ENCODE measurements at regions not wholly inside any gene's neighbourhood (a gene's known extent, or its start where the extent isn't known, plus 50 kb on each side); places are given as distances from the start of the nearest gene placed in this dataset.

DNA sequence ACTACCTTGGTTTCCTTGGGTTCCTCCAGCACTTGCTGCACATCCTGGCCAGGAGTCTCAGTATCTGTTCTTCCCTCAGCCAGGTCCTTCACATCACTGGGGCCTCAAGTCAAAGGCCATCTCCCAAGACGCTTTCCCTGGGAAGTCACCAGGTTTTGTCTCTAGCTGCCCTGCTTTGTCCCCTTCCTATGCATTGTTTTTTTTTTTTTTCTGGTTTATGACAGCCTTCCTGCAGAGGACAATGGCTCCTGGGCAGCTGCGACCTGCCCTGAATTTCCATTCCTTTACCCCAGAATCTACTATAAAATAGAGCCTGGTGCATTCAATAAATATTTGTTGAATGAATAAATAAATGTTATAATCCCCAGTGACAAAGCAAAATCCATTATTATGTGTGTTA is 687.3 kb downstream of the QKI start:
- H2BK12ac ChIP-seq (ENCODE audit: insufficient read length, low read depth, low read length) = no peak overlapping the region
- H3K23me2 ChIP-seq (ENCODE audit: insufficient read length, low read depth, low read length, poor library complexity, severe bottlenecking) = no peaks in the 10 kb centered on the region
- Mint-ChIP-seq H3K9me3 (peaks cover 0 to 3% of the 10 kb centered on the region in 2 experiments; a peak in 3 of 5 replicates), H3K36me3 (ENCODE audit: insufficient read depth in 1 of 3, low read depth in 3 of 3) (peaks cover 0 to 17% (median 0%) of the 10 kb centered on the region in 3 experiments; a peak in 2 of 7 replicates), H3K4me1 (peaks cover 24 to 34% of the 10 kb centered on the region in 2 experiments), H3K27ac (peak overlapping the region in 1 of 3 experiments; percentile 44; a peak in 1 of 7 replicates), H3K4me3 (peak overlapping the region in 1 of 2 experiments; percentile 38; a peak in 1 of 5 replicates), H3K27me3 (ENCODE audit: low read depth) (no peaks in the 10 kb centered on the region; the same call in 1 of the 2 replicates)
- no peak overlapping the region for H3K56ac ChIP-seq (ENCODE audit: insufficient read length, low read depth, low read length)
- H3K79me2 ChIP-seq (ENCODE audit: insufficient read depth, low read length) = no peaks in the 10 kb centered on the region
- no peak overlapping the region for H4K8ac ChIP-seq (replicated peaks; ENCODE audit: insufficient read length, low read depth, low read length)
- H2AFZ ChIP-seq (ENCODE audit: low read length) = no peak overlapping the region
- H2BK20ac ChIP-seq (ENCODE audit: low read depth, low read length, poor library complexity, severe bottlenecking) = no peak overlapping the region
- no peak overlapping the region for H2BK15ac ChIP-seq (ENCODE audit: low read depth, low read length)
- no peak overlapping the region for H3K23ac ChIP-seq (ENCODE audit: insufficient read length, low read depth, low read length)
- no CpG with 5 or more reads among the region's 2 CpGs for WGBS (ENCODE audit: extremely low coverage, insufficient read length, low lambda C conversion rate)
- H3K14ac ChIP-seq (ENCODE audit: insufficient read depth, low read length) = no peak overlapping the region
- H3T11ph ChIP-seq (ENCODE audit: low read length) = no peak overlapping the region
- H3K79me1 ChIP-seq (ENCODE audit: insufficient read depth, low read depth, low read length, poor library complexity, severe bottlenecking) = no peaks in the 10 kb centered on the region
- H3K4me2 ChIP-seq (ENCODE audit: insufficient read depth, insufficient read length, low read length) = no peak overlapping the region
- no peak overlapping the region for H3K18ac ChIP-seq (ENCODE audit: insufficient read length, low read depth, low read length)
- no peaks in the 10 kb centered on the region for H3K9me3 ChIP-seq (ENCODE audit: control insufficient read depth, low read depth, low read length)
- H3K4me1 ChIP-seq (ENCODE audit: insufficient read depth, low read length) = peaks cover 3% of the 10 kb centered on the region; the same call in 1 of the 2 replicates
- H3K4ac ChIP-seq (ENCODE audit: low read depth, low read length) = no peak overlapping the region
- no peak overlapping the region for H2BK120ac ChIP-seq (ENCODE audit: low read depth, low read length, poor library complexity, severe bottlenecking)
- no peak for DNase-seq
- no peak overlapping the region for H4K5ac ChIP-seq (ENCODE audit: insufficient read length, low read depth, low read length)
- H3K27ac ChIP-seq (ENCODE audit: insufficient read length, low read depth, low read length) = no peak overlapping the region
- no peak overlapping the region for H2AK5ac ChIP-seq (ENCODE audit: insufficient read length, low read length)
- TF ChIP-seq, protein P1, sequence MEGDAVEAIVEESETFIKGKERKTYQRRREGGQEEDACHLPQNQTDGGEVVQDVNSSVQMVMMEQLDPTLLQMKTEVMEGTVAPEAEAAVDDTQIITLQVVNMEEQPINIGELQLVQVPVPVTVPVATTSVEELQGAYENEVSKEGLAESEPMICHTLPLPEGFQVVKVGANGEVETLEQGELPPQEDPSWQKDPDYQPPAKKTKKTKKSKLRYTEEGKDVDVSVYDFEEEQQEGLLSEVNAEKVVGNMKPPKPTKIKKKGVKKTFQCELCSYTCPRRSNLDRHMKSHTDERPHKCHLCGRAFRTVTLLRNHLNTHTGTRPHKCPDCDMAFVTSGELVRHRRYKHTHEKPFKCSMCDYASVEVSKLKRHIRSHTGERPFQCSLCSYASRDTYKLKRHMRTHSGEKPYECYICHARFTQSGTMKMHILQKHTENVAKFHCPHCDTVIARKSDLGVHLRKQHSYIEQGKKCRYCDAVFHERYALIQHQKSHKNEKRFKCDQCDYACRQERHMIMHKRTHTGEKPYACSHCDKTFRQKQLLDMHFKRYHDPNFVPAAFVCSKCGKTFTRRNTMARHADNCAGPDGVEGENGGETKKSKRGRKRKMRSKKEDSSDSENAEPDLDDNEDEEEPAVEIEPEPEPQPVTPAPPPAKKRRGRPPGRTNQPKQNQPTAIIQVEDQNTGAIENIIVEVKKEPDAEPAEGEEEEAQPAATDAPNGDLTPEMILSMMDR (conservative IDR thresholded peaks at IDR 0.05) = no peak
- no peak overlapping the region for H3K9ac ChIP-seq (ENCODE audit: extremely low read depth, insufficient read length, low read length)
- H3K27me3 ChIP-seq (ENCODE audit: insufficient read depth, low read length) = no peaks in the 10 kb centered on the region
- no peak overlapping the region for H4K91ac ChIP-seq (ENCODE audit: insufficient read length, low read depth, low read length)
- H2BK5ac ChIP-seq (ENCODE audit: insufficient read length, low read length) = no peak overlapping the region
- peaks cover 3% of the 10 kb centered on the region for H4K20me1 ChIP-seq (ENCODE audit: control insufficient read depth, insufficient read depth, insufficient read length)

Measured in H9 (cell line).